ENCODE measurements at regions not wholly inside any gene's neighbourhood (a gene's known extent, or its start where the extent isn't known, plus 50 kb on each side); places are given as distances from the start of the nearest gene placed in this dataset.

- no peak for DNase-seq
These were observed 101.3 kb downstream of the NUDT12 start for GRCh38 chr5:103461243-103461642.

- no peak for DNase-seq
These were observed 104.0 kb downstream of the NUDT12 start for GRCh38 chr5:103458497-103459040.

- no peak for DNase-seq
These were observed 106.1 kb downstream of the NUDT12 start for GRCh38 chr5:103456476-103456875.

GRCh38 chr5:103455796-103456195 lies 106.8 kb downstream of the NUDT12 start:
- no peak for DNase-seq

DNA sequence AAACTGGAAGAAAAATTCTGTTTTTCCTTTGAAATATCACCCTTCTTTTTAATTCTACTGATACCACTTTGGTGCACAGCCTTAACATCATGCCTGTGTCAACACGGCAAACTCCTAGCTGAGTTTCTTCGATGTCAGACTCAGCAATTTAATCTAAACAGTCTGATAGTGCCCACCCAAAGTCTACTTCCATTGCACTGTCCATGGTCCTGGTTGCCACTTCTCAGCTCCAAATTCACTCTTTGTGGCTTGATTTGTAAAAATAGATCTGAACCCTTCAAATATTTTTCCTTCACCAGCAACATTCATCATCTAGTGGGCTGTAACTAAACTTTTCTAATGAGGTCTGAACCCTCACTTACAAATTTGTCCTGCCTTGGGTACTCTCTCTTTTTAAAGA lies 107.8 kb downstream of the NUDT12 start:
- no peak for DNase-seq

- peak; percentile 25 for DNase-seq
These were observed 109.9 kb downstream of the NUDT12 start for GRCh38 chr5:103452666-103453065.

DNA sequence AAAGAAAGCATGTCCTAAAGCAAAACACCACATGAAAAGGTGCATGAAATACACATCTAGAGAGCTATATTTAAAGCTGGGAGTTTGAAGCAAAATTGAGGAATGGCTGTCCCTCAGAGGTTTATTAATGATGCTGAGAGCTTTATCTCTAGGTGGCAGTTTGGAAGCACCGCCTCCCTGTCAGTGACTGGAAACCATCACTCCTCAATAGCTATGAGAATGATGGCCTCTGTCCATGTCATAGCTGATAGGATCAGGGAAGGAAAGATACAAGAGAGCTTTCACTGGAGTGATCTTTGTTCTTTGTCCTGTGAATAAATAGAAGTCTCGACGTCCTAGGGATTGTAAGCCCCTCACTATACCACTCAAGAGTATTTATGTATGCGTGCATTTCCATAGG lies 110.5 kb downstream of the NUDT12 start:
- DNase-seq, result no peak

DNA sequence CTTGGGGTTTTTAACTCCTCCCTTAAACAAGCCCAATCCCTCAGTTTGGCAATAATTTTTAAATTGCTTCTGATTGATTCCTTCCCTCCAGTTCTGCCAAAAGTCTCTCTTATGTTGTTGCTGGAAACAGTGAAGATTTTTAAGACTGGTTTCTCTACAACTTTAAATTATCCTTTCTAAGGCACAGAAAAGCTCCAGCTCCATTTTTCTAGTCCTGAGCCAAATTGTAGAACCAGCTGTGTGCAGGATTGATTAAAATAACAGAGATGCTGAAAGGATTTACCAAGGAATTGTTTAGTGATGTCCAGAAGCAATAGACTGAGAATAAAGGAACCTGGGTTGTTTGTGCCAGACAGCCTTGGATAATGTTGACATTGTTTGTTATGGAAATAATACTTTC lies 111.3 kb downstream of the NUDT12 start:
- DNase-seq, result peak; percentile 55

GRCh38 chr5:103450333-103451061 lies 112.1 kb downstream of the NUDT12 start:
- DNase-seq, result no peak

GRCh38 chr5:103446813-103447212 lies 115.8 kb downstream of the NUDT12 start:
- no peak for DNase-seq

- DNase-seq, result no peak
These were observed 117.1 kb downstream of the NUDT12 start for GRCh38 chr5:103445426-103446035.

DNA sequence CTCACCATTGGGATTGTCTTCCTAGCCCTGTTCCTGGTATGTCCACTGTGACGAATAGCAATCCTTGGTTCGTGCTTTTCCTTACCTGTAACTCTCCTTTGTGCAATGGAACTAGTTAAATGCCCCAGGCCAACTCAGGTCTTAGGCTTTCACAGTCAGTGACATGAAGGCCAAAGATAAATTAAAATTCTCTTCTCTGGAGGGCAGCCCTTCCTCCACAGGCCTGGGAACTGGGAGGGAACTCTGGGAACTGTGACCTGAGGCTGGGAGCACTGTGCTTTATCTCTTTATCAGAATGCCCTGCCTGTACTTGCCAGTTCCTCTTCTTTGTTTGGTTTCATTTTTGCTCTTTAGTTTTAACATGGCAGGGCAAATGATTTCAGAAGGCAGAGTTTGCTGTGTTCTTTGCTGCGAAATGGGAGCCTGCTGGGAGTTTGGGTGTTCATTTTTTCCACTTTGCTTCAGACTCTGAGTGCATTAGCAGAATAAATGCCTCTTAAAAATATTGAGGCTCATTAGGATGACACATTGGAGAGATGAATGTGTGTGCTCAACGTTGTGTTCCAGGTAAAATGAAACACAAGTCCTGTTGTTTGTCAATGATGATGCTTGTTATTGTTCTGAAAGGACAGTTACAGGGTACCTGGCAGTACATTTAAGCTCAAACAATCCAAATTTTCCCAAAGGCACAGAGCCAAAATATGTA lies 118.1 kb downstream of the NUDT12 start:
- DNase-seq, result no peak

DNA sequence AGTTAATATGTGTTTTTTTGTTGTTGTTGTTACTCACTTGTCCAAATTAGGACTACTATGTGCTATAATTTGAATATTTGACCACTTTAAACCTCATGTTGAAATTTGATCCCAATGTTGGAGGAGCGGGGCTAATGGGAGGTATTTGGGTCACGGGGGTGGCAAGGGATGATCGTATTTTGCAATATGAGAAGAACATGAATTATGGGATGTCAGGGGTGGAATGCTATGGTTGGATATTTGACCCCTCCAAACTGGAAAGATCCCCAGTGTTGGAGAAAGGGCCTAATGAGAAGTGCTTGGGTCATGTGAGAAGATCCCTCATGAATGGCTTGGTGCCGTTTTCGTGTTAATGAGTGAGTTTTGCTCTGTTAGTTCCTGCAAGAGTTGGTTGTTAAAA lies 119.8 kb downstream of the NUDT12 start:
- DNase-seq, result no peak

DNA sequence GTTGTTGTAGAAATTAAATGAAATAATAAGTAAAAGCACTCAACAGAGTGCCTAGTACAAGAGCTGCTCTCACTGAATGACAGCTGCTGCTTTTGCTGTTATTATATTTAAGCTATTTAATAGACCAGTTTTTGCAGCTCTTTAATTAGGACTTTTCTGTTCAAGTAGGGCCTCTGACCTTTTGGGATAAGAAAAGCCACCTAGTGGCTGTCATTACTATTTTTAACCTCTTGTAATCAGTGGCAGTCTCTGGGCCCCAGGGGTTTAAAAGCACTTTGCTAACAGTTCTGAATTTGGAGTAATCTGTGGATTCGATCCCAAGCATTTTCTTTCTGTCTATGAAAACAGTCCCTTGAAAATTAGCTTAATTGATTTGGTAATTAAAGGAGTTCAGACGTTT lies 121.1 kb downstream of the NUDT12 start:
- no peak for DNase-seq

GRCh38 chr5:103439007-103439406 lies 123.6 kb downstream of the NUDT12 start:
- no peak for DNase-seq

- no peak for DNase-seq
These were observed 125.9 kb downstream of the NUDT12 start for GRCh38 chr5:103436656-103437055.

DNA sequence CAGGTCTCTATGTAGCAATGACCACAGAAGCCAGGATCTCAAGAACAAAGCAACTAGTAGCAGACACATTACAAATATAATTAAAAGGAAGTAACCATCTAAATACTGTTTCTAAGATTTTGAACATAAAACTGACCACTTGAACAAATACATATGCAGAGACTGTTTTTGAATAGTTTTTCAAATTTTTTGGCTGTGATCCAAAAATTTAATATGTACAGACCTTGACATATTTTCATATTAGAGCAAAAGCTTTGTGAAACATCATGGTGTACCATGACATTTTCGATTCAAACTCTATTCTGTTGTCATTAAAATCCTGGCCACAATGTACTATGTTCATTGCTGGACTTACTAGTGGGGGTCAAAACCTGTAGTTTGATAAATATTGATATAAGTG lies 126.5 kb downstream of the NUDT12 start:
- no peak for DNase-seq

GRCh38 chr5:103435136-103435889 lies 127.3 kb downstream of the NUDT12 start:
- DNase-seq, result no peak

DNA sequence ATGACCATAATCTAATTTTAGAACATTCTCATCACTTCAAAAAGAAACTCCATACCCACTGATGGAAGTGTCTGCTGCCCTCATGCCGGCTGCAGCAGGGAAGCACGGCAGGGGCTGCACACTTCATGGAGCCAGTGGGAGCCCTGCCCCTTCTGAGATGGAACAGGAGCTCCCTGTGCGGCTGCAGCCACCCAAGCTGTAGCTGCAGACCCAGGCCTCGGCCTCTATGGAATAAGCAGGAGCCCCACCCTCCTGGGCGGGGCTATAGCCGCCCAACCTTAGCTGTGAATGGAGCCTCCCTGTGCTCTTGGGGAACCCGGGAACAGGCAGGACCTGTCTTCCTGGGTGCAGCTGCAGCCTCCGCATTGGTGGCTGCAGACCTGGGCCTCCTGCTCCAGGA lies 128.5 kb downstream of the NUDT12 start:
- no peak for DNase-seq

DNA sequence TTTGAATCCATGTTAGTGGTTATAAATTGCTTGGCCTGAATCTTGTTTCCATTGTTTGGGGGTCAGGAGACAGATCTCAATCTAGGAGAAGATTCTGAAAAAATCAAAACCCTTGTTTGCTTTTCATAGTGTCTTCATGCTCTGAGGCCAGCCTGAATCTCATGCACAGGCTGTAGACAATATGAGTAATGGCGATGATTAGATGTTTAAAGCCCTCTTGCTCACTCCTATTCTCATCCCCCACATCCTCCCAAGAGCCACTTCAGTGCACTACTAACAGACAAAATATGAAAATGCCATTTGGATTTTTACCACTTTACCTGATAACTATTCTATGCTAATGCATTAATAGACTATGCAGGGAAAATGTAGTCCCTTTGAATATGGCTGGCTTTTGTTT lies 129.4 kb downstream of the NUDT12 start:
- no peak for DNase-seq

- no peak for DNase-seq
These were observed 133.7 kb downstream of the NUDT12 start for GRCh38 chr5:103428923-103429322.

DNA sequence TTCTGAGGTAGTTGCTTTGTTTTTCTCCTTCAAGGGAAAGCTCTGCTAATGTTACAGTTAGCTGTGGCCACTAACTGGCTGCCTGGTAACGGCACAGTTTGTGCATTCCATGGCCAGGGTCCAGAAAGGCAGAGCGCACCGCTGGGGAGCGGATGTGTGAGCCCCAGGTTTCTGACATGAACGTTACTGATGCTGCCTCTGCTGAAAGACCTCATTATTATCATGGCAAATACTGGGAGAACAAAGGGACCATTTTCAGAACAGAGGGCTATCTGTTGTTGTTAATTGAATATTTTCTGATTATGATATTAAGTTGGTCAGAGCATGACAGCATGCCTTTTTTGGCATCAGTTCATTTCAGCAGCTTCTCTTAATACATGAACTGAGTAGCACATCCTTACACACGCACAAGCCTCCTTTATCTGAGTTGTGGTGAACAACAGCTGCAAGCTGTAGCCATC lies 134.1 kb downstream of the NUDT12 start:
- DNase-seq, result peak; percentile 19

- no peak for DNase-seq
These were observed 135.3 kb downstream of the NUDT12 start for GRCh38 chr5:103427326-103427725.
